Body of pancreas (tissue), 4 donors: ENCODE measurements at regions not wholly inside any gene's neighbourhood (a gene's known extent, or its start where the extent isn't known, plus 50 kb on each side); places are given as distances from the start of the nearest gene placed in this dataset.

Experiments
- CTCF ChIP-seq, 7 experiments: fragments of 450-650 bp in 4 of 7; fragments of 200-600 bp in 3 of 7; sonication (generic) in 3 of 7; IDR thresholded peaks; one replicate each; pipeline ENCODE4 v1.5.1; 2016 to 2019; ENCODE audit warnings: antibody characterized with exemption in 7 of 7
- POLR2A ChIP-seq, 3 donors: fragments of 450-650 bp; IDR thresholded peaks; one replicate each; pipeline ENCODE4 v1.6.1; 2016; ENCODE audit warnings: antibody characterized with exemption in 3 of 3, mild to moderate bottlenecking in 2 of 3

DNA sequence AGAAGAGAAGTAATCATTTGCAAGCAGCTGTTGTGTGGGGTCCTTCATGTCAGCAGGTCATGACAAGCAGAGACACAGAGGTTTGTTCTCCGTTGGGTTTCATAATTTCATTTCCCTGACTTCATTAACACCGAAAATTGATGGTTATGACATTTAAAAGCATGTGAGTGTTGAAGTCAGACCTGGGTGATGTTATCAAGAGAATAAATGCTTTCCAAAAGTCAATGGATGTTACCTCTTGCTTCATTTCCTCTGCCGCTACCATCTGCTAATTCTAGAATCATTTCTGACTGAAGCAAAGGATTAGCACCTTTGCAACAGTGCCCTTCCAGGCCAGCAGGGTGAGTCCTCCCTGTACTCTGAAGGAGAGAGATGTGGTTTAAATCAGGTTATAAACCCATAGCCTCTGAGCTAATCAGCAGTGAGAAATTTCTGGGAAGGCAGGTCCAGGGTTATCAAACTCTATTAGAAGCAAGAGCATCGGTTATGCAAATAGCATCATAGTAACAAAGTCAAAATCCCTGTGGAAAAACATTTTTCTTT is 446.2 kb downstream of the PIK3C3 start:
- TF ChIP-seq POLR2A (IDR thresholded peaks at IDR 0.05) (no peak), CTCF (IDR thresholded peaks at IDR 0.05) (no peak)
